ENCODE measurements at regions not wholly inside any gene's neighbourhood (a gene's known extent, or its start where the extent isn't known, plus 50 kb on each side); places are given as distances from the start of the nearest gene placed in this dataset.

- no peak overlapping the region for H2AFZ ChIP-seq (ENCODE audit: low read depth)
- no peak overlapping the region for H3K4me3 ChIP-seq (IDR thresholded peaks at IDR 0.05; ENCODE audit: insufficient read depth, low read depth, low read length)
- H3K4me1 ChIP-seq (ENCODE audit: low read depth, poor library complexity, severe bottlenecking), result no peaks in the 10 kb centered on the region
- no peaks in the 10 kb centered on the region for H3K27me3 ChIP-seq (ENCODE audit: insufficient read depth, low read depth)
- H3K79me2 ChIP-seq (ENCODE audit: insufficient read depth, low read depth), result no peaks in the 10 kb centered on the region
- no peak overlapping the region for H3K9ac ChIP-seq
- no peaks in the 10 kb centered on the region for H4K20me1 ChIP-seq (ENCODE audit: insufficient read depth)
- TF ChIP-seq CTCF (conservative IDR thresholded peaks at IDR 0.05; ENCODE audit: low read depth, low read length), result no peak
- no peak overlapping the region for H3K4me2 ChIP-seq
- H3K27ac ChIP-seq, result no peak overlapping the region
- no peaks in the 10 kb centered on the region for H3K36me3 ChIP-seq (ENCODE audit: insufficient read depth)
Observed at GRCh38 chr7:47666164-47666862, 84.4 kb upstream of the TNS3 start.

- H3K36me3 ChIP-seq (ENCODE audit: insufficient read depth), result no peaks in the 10 kb centered on the region
- no peak overlapping the region for H3K4me2 ChIP-seq
- H2AFZ ChIP-seq (ENCODE audit: low read depth), result no peak overlapping the region
- H3K27ac ChIP-seq, result no peak overlapping the region
- no peaks in the 10 kb centered on the region for H3K4me1 ChIP-seq (ENCODE audit: low read depth, poor library complexity, severe bottlenecking)
- no peaks in the 10 kb centered on the region for H3K79me2 ChIP-seq (ENCODE audit: insufficient read depth, low read depth)
- H3K9ac ChIP-seq, result no peak overlapping the region
- no peak for TF ChIP-seq CTCF (conservative IDR thresholded peaks at IDR 0.05; ENCODE audit: low read depth, low read length)
- no peak overlapping the region for H3K4me3 ChIP-seq (IDR thresholded peaks at IDR 0.05; ENCODE audit: insufficient read depth, low read depth, low read length)
- H4K20me1 ChIP-seq (ENCODE audit: insufficient read depth), result no peaks in the 10 kb centered on the region
- H3K27me3 ChIP-seq (ENCODE audit: insufficient read depth, low read depth), result no peaks in the 10 kb centered on the region
Observed at GRCh38 chr7:47664650-47665195, 82.8 kb upstream of the TNS3 start.

DNA sequence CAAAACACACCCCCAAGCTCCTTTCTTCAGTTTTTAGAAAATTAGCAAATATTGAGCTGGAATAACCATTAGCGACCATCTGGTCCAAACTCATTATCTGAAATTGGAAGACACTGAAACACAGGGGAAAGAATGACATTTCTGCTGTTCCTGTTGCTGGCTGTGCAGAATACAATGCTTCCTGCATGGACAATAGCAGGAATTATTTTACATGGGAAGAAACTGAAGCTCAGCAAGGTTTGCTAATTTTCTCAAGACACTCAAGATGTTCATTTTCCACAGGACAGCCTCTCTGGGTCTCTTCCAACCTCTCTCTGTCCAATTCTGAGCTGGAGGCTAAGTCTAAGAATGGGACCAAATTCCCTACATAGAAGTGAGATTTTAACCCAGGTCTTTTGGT lies 81.9 kb upstream of the TNS3 start:
- TF ChIP-seq CTCF (conservative IDR thresholded peaks at IDR 0.05; ENCODE audit: low read depth, low read length), result no peak
- Histone ChIP-seq H3K79me2 (ENCODE audit: insufficient read depth, low read depth) (no peaks in the 10 kb centered on the region), H3K4me1 (ENCODE audit: low read depth, poor library complexity, severe bottlenecking) (no peaks in the 10 kb centered on the region)

DNA sequence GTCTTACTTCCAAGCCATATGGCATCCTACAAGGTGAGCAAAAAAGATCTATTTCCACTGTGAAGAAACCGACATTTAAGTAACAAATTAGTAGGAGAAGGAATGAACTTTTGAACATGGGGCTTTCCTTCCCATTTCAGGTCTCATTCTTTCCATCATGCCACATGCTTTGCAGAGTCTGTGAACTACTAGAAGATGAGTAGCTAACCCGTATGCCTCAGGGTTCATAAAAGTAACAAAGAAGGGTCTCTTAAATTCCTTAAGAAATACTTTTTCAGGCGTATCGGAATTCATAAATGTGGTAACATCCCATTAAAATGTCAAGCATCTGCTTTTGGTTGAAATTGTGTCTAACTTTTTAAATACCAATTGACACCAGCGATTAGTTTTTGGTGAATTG lies 81.3 kb upstream of the TNS3 start:
- no peak overlapping the region for H3K27ac ChIP-seq
- no peaks in the 10 kb centered on the region for H3K27me3 ChIP-seq (ENCODE audit: insufficient read depth, low read depth)
- H4K20me1 ChIP-seq (ENCODE audit: insufficient read depth), result no peaks in the 10 kb centered on the region
- H3K79me2 ChIP-seq (ENCODE audit: insufficient read depth, low read depth), result no peaks in the 10 kb centered on the region
- no peak overlapping the region for H2AFZ ChIP-seq (ENCODE audit: low read depth)
- no peak overlapping the region for H3K9ac ChIP-seq
- TF ChIP-seq CTCF (conservative IDR thresholded peaks at IDR 0.05; ENCODE audit: low read depth, low read length), result no peak
- H3K4me1 ChIP-seq (ENCODE audit: low read depth, poor library complexity, severe bottlenecking), result no peaks in the 10 kb centered on the region
- H3K4me2 ChIP-seq, result no peak overlapping the region
- H3K36me3 ChIP-seq (ENCODE audit: insufficient read depth), result no peaks in the 10 kb centered on the region
- H3K4me3 ChIP-seq (IDR thresholded peaks at IDR 0.05; ENCODE audit: insufficient read depth, low read depth, low read length), result no peak overlapping the region

More for the DNA sequence above, 81.9 kb upstream of the TNS3 start:
- Histone ChIP-seq H3K36me3 (ENCODE audit: insufficient read depth) (no peaks in the 10 kb centered on the region), H3K4me3 (IDR thresholded peaks at IDR 0.05; ENCODE audit: insufficient read depth, low read depth, low read length) (no peak overlapping the region), H2AFZ (ENCODE audit: low read depth) (no peak overlapping the region), H3K9ac (no peak overlapping the region), H4K20me1 (ENCODE audit: insufficient read depth) (no peaks in the 10 kb centered on the region), H3K27ac (no peak overlapping the region), H3K27me3 (ENCODE audit: insufficient read depth, low read depth) (no peaks in the 10 kb centered on the region), H3K4me2 (no peak overlapping the region)

Data from KMS-11 (cell line).